K562 (cell line): ENCODE measurements at regions not wholly inside any gene's neighbourhood (a gene's known extent, or its start where the extent isn't known, plus 50 kb on each side); places are given as distances from the start of the nearest gene placed in this dataset.

ENCODE experiments used
- ATAC-seq: fragments of 200-7000 bp; cut with Tn5 transposase; 3 replicates; pipeline ENCODE4 v1.9.1; 2020; ENCODE audit warnings: moderate library complexity
- BruUV-seq: library from RNA; stranded (reverse); fragments of 400-500 nt; replicated peaks from 2 replicates; lab custom pipeline; 2021; lab: Mats Ljungman, UMichigan
- CTCF ChIA-PET: fragments of 300-600 bp; formaldehyde crosslinking; extraction: SDS; loops from one replicate; lab custom pipeline; 2021; ENCODE audit warnings: low intra/inter-chr PET ratio; lab: Yijun Ruan, JAX
- POLR2A ChIA-PET: fragments of 300-600, 350-650 bp; sonication (Branson Sonifier 250); formaldehyde crosslinking; extraction: SDS; loops from one replicate; lab custom pipeline; 2021; ENCODE audit warnings: antibody characterized with exemption, inconsistent platforms; lab: Yijun Ruan, JAX
- DNase-seq, 4 experiments: peaks; one replicate each; pipeline versions ENCODE4 v3.0.0 to v3.0.0-alpha.2; 2011 to 2018; ENCODE audit warnings: low spot score in 3 of 4, mixed read lengths in 3 of 4; ENCODE audit errors: extremely low read depth in 1 of 4
- FAIRE-seq: peaks from 2 replicates; lab custom pipeline; 2011; peaks lifted over from hg19 to GRCh38; lab: Jason Lieb, UNC
- H2AFZ ChIP-seq: 2 replicates; pipeline ENCODE4 v1.6.0; 2011; ENCODE audit warnings: low read depth, low read length, control low read depth, inconsistent platforms
- H3K27ac ChIP-seq: fragments of 200-600 bp; 3 replicates; pipeline ENCODE4 v1.8.0; 2011; ENCODE audit warnings: low read depth, mild to moderate bottlenecking, control low read depth, inconsistent platforms, low read length, moderate library complexity, mixed read lengths; ENCODE audit errors: extremely low read depth
- H3K27me3 ChIP-seq, 2 experiments: fragments of 300-600 bp in 1 of 2; 2 replicates in 1 of 2; 3 replicates in 1 of 2; pipeline versions ENCODE4 v1.6.0 to v1.8.0; 2011; ENCODE audit warnings: inconsistent platforms in 2 of 2, low read length in 2 of 2, mild to moderate bottlenecking in 1 of 2, mixed read lengths in 1 of 2, moderate library complexity in 1 of 2; ENCODE audit not compliant: control insufficient read depth in 2 of 2, insufficient read depth in 2 of 2
- H3K36me3 ChIP-seq: fragments of 300-600 bp; 3 replicates; pipeline ENCODE4 v1.8.0; 2011; ENCODE audit warnings: mild to moderate bottlenecking, low read length, inconsistent platforms; ENCODE audit not compliant: control insufficient read depth, insufficient read depth
- H3K4me1 ChIP-seq, 2 experiments: fragments of 200-600 bp in 1 of 2; replicated peaks in 1 of 2; 2 replicates in 1 of 2; 3 replicates in 1 of 2; pipeline versions ENCODE4 v1.5.1 to v1.8.0; 2011; ENCODE audit warnings: inconsistent platforms in 2 of 2, low read length in 2 of 2, mild to moderate bottlenecking in 1 of 2, mixed read lengths in 1 of 2, moderate library complexity in 1 of 2; ENCODE audit not compliant: control insufficient read depth in 2 of 2, insufficient read depth in 2 of 2
- H3K4me2 ChIP-seq: 2 replicates; pipeline ENCODE4 v1.6.1; 2011; ENCODE audit warnings: low read length, control low read depth, inconsistent platforms, mixed read lengths; ENCODE audit not compliant: insufficient read depth
- H3K4me3 ChIP-seq: fragments of 200-600 bp; sonication (generic), shearing (Covaris generic); 2 replicates; pipeline ENCODE4 v1.5.1; 2016; ENCODE audit warnings: control low read depth, inconsistent platforms
- H3K79me2 ChIP-seq: fragments of 200-600 bp; 3 replicates; pipeline ENCODE4 v1.8.0; 2011; ENCODE audit warnings: low read length, inconsistent platforms; ENCODE audit not compliant: control insufficient read depth, insufficient read depth
- H3K9ac ChIP-seq, 2 experiments: 2 replicates each; pipeline versions ENCODE4 v1.6.0 to v1.6.1; 2011; ENCODE audit warnings: low read depth in 2 of 2, low read length in 2 of 2, control low read depth in 1 of 2, inconsistent platforms in 1 of 2, mild to moderate bottlenecking in 1 of 2, mixed read lengths in 1 of 2; ENCODE audit not compliant: insufficient read depth in 1 of 2
- H3K9me1 ChIP-seq: one replicate; pipeline ENCODE4 v1.6.0; 2011; ENCODE audit warnings: inconsistent platforms, mild to moderate bottlenecking, low read length, moderate library complexity; ENCODE audit not compliant: control insufficient read depth, insufficient read depth
- H3K9me3 ChIP-seq: replicated peaks from 2 replicates; pipeline ENCODE4 v1.5.1; 2011; ENCODE audit warnings: low read depth, low read length, inconsistent platforms; ENCODE audit not compliant: control insufficient read depth, insufficient read depth
- H4K20me1 ChIP-seq: replicated peaks from 2 replicates; pipeline ENCODE4 v1.6.1; 2011; ENCODE audit warnings: low read length, inconsistent platforms, mixed read lengths; ENCODE audit not compliant: control insufficient read depth, insufficient read depth
- CHD4 ChIP-seq: fragments of 200-600 bp; sonication (generic); IDR thresholded peaks from 3 replicates; pipeline ENCODE4 v1.6.1; 2012; ENCODE audit warnings: low read depth, mild to moderate bottlenecking, mixed read lengths, low read length, inconsistent platforms; ENCODE audit not compliant: insufficient read depth, insufficient replicate concordance, poor library complexity, severe bottlenecking
- HNRNPK ChIP-seq: fragments of 200-400 bp; formaldehyde crosslinking; IDR thresholded peaks from one replicate; pipeline ENCODE4 v1.6.1; 2018; ENCODE audit warnings: mild to moderate bottlenecking, low read depth, low read length; ENCODE audit not compliant: poor library complexity, severe bottlenecking
- PATZ1 ChIP-seq: fragments of 250-450 bp; sonication (Bioruptor Pico); IDR thresholded peaks from 2 replicates; pipeline ENCODE4 v1.5.0; 2020; ENCODE audit warnings: mild to moderate bottlenecking, borderline replicate concordance
- RBM25 ChIP-seq: fragments of 200-400 bp; formaldehyde crosslinking; IDR thresholded peaks from 2 replicates; pipeline ENCODE4 v1.6.1; 2018; ENCODE audit warnings: low read length, low read depth, moderate library complexity; ENCODE audit not compliant: severe bottlenecking
- RBM34 ChIP-seq: fragments of 200-400 bp; formaldehyde crosslinking; IDR thresholded peaks from 2 replicates; pipeline ENCODE4 v1.6.1; 2018; ENCODE audit warnings: low read length, borderline replicate concordance; ENCODE audit not compliant: insufficient read depth
- SREBF2 ChIP-seq: sonication (generic); formaldehyde crosslinking; IDR thresholded peaks from 2 replicates; pipeline ENCODE4 v1.4.0; 2020; ENCODE audit warnings: mild to moderate bottlenecking, missing genetic modification reagents
- WGBS: fragments of 100-300 bp; shearing (Covaris generic); methylation state at CpG from one replicate; pipeline ENCODE4 v1.1.6; 2016; ENCODE audit warnings: low coverage, mixed read lengths; ENCODE audit not compliant: insufficient coverage; ENCODE audit errors: missing lambda C conversion rate; 5-methylcytosine and 5-hydroxymethylcytosine counted together
- in situ Hi-C: fragments of 300-500 bp; cut with MboI; formaldehyde crosslinking; loops from 4 replicates; pipeline ENCODE4 v1.15.0; 2018; ENCODE audit warnings: inconsistent platforms, mixed read lengths
- intact Hi-C: fragments of 100-400 bp; cut with micrococcal nuclease; formaldehyde crosslinking; loops from 2 replicates; pipeline ENCODE4 v1.14.2; 2022

GRCh38 chr4:148883435-148883834 is 441.2 kb upstream of the NR3C2 start:
- Histone ChIP-seq H3K79me2 (no peaks in the 10 kb centered on the region), H3K36me3 (no peaks in the 10 kb centered on the region), H3K27me3 (no peaks in the 10 kb centered on the region), H4K20me1 (no peaks in the 10 kb centered on the region), H3K9me3 (no peaks in the 10 kb centered on the region), H3K4me2 (no peak overlapping the region), H3K27ac (no peak overlapping the region), H3K4me3 (no peak overlapping the region)
- FAIRE-seq (no peak), ATAC-seq (no peak)
- POLR2A ChIA-PET, result no interaction called here
- intact Hi-C loops, result no loop called here
- peak; percentile 38 for TF ChIP-seq RBM25
- TF ChIP-seq PATZ1, result no peak
- TF ChIP-seq SREBF2 (CRISPR knock-in tag), result no peak
- no peak for TF ChIP-seq HNRNPK
- TF ChIP-seq RBM34, result no peak
- no peak for TF ChIP-seq CHD4
- TF ChIP-seq, all 486 proteins: peak for 1
- CTCF ChIA-PET, result no interaction called here
- no peaks in the 10 kb centered on the region for H3K9me1 ChIP-seq
- no peak overlapping the region for H3K9ac ChIP-seq
- 0% methylated on average over 1 of the region's 1 CpG for WGBS
- H2AFZ ChIP-seq, result no peak overlapping the region
- H3K4me1 ChIP-seq, result no peaks in the 10 kb centered on the region
- in situ Hi-C loops, result no loop called here
- DNase-seq, result no peak
- no TSS peak for BruUV-seq
